Activated naive CD8-positive, alpha-beta T cell treated with anti-CD3 and anti-CD28 coated beads, Interleukin-2, amount 50 U/mL, for 16 hours (primary cell): ENCODE measurements at regions not wholly inside any gene's neighbourhood (a gene's known extent, or its start where the extent isn't known, plus 50 kb on each side); places are given as distances from the start of the nearest gene placed in this dataset.

ENCODE experiments used
- DNase-seq: peaks from one replicate; pipeline ENCODE4 v3.0.0-alpha.2; 2020; ENCODE audit warnings: low read depth, low spot score

GRCh38 chr22:49548356-49549202 is 279.1 kb downstream of the BRD1 start:
- no peak for DNase-seq

- no peak for DNase-seq
Measured at GRCh38 chr22:49547751-49548239, 279.9 kb downstream of the BRD1 start.

GRCh38 chr22:49546811-49547585 is 280.7 kb downstream of the BRD1 start:
- DNase-seq, result no peak

GRCh38 chr22:49545606-49546005 is 282.1 kb downstream of the BRD1 start:
- no peak for DNase-seq

- DNase-seq, result no peak
Measured at GRCh38 chr22:49544286-49544685, 283.4 kb downstream of the BRD1 start.

- no peak for DNase-seq
Measured at GRCh38 chr22:49543876-49544275, 283.8 kb downstream of the BRD1 start.

GRCh38 chr22:49541693-49542230 is 285.9 kb downstream of the BRD1 start:
- no peak for DNase-seq

- DNase-seq, result no peak
Measured at GRCh38 chr22:49540913-49541692, 286.6 kb downstream of the BRD1 start.

GRCh38 chr22:49540084-49540912 is 287.4 kb downstream of the BRD1 start:
- DNase-seq, result no peak

GRCh38 chr22:49538006-49538405 is 289.7 kb downstream of the BRD1 start:
- no peak for DNase-seq

GRCh38 chr22:49536571-49537131 is 291.0 kb downstream of the BRD1 start:
- DNase-seq, result no peak

- DNase-seq, result no peak
Measured at GRCh38 chr22:49535527-49536125, 292.0 kb downstream of the BRD1 start.

- DNase-seq, result no peak
Measured at GRCh38 chr22:49535126-49535525, 292.5 kb downstream of the BRD1 start.

GRCh38 chr22:49534386-49534785 is 293.3 kb downstream of the BRD1 start:
- no peak for DNase-seq

GRCh38 chr22:49533886-49534285 is 293.8 kb downstream of the BRD1 start:
- no peak for DNase-seq

GRCh38 chr22:49532869-49533802 is 294.5 kb downstream of the BRD1 start:
- DNase-seq, result no peak

- DNase-seq, result no peak
Measured at GRCh38 chr22:49531368-49531791, 296.3 kb downstream of the BRD1 start.

GRCh38 chr22:49530671-49531367 is 296.9 kb downstream of the BRD1 start:
- no peak for DNase-seq
